Sigmoid colon (tissue), 6 donors: ENCODE measurements at regions not wholly inside any gene's neighbourhood (a gene's known extent, or its start where the extent isn't known, plus 50 kb on each side); places are given as distances from the start of the nearest gene placed in this dataset.
A peak's percentile ranks its signal among the peaks of the same experiment; 100 is the strongest.

ENCODE experiments used
- DNase-seq: peaks from one replicate; pipeline ENCODE4 v3.0.0-alpha.2; 2019
- H3K27ac ChIP-seq, 4 donors: fragments of 200-600 bp; sonication (generic); one replicate each; pipeline ENCODE4 v1.5.1; 2016 to 2019; ENCODE audit warnings: mild to moderate bottlenecking in 1 of 4
- H3K27me3 ChIP-seq, 3 donors: fragments of 200-600 bp; sonication (generic); one replicate each; pipeline ENCODE4 v1.5.1; 2019; ENCODE audit warnings: mild to moderate bottlenecking in 1 of 3
- H3K36me3 ChIP-seq, 4 donors: fragments of 200-600 bp; sonication (generic); one replicate each; pipeline ENCODE4 v1.5.1; 2016 to 2019
- H3K4me1 ChIP-seq, 4 donors: fragments of 200-600 bp; sonication (generic); one replicate each; pipeline ENCODE4 v1.5.1; 2017 to 2019
- H3K4me3 ChIP-seq, 4 donors: fragments of 200-600 bp; sonication (generic); one replicate each; pipeline ENCODE4 v1.5.1; 2017 to 2019; ENCODE audit warnings: mild to moderate bottlenecking in 2 of 4, moderate library complexity in 1 of 4
- H3K9me3 ChIP-seq, 4 donors: fragments of 200-600 bp in 3 of 4; sonication (generic) in 3 of 4; one replicate each; pipeline versions ENCODE4 v1.5.1 to v1.6.1; 2013 to 2019
- CTCF ChIP-seq, 4 experiments: fragments of 450-650 bp in 3 of 4; fragments of 200-600 bp in 1 of 4; IDR thresholded peaks; one replicate each; pipeline ENCODE4 v1.5.1; 2016 to 2019; ENCODE audit warnings: antibody characterized with exemption in 4 of 4, mild to moderate bottlenecking in 3 of 4, moderate library complexity in 2 of 4
- EP300 ChIP-seq, 4 donors: sonication (generic); formaldehyde crosslinking; IDR thresholded peaks; one replicate each; pipeline ENCODE4 v1.6.1; 2017; ENCODE audit warnings: antibody characterized with exemption in 4 of 4
- POLR2A ChIP-seq, 2 donors: fragments of 450-650 bp; IDR thresholded peaks; one replicate each; pipeline ENCODE4 v1.6.1; 2016; ENCODE audit warnings: antibody characterized with exemption in 2 of 2, mild to moderate bottlenecking in 2 of 2, moderate library complexity in 2 of 2
- POLR2AphosphoS5 ChIP-seq, 4 donors: sonication (generic); formaldehyde crosslinking; IDR thresholded peaks; one replicate each; pipeline ENCODE4 v1.6.1; 2017; ENCODE audit warnings: antibody characterized with exemption in 4 of 4
- WGBS, 2 donors: extraction: QIAGEN DNeasy Blood & Tissue Kit; methylation state at CpG; one replicate each; pipeline ENCODE4 v1.1.7; 2013; 5-methylcytosine and 5-hydroxymethylcytosine counted together
- intact Hi-C: fragments of 100-400 bp; cut with DNase I; formaldehyde crosslinking; loops from one replicate; pipeline ENCODE4 v1.15.1; 2023
- donor health status: healthy with polysubstance abuse.
- donor health status: healthy.

GRCh38 chr5:68441309-68442073 lies 225.9 kb downstream of the PIK3R1 start:
- intact Hi-C loops, result no loop called here
- Histone ChIP-seq H3K4me1 (peaks cover 0 to 44% (median 19%) of the 10 kb centered on the region in 4 donors), H3K9me3 (no peaks in the 10 kb centered on the region), H3K27ac (peak overlapping the region in 1 of 4 donors; percentile 29), H3K36me3 (no peaks in the 10 kb centered on the region), H3K27me3 (no peaks in the 10 kb centered on the region), H3K4me3 (no peak overlapping the region)
- no peak for DNase-seq
- no peak for TF ChIP-seq POLR2AphosphoS5 (IDR thresholded peaks at IDR 0.05)
- no peak for TF ChIP-seq CTCF (IDR thresholded peaks at IDR 0.05)
- TF ChIP-seq EP300 (IDR thresholded peaks at IDR 0.05), result no peak
- no peak for TF ChIP-seq POLR2A (IDR thresholded peaks at IDR 0.05)
- 77 to 87% methylated on average over 5 of the region's 5 CpGs for WGBS, 2 donors

DNA sequence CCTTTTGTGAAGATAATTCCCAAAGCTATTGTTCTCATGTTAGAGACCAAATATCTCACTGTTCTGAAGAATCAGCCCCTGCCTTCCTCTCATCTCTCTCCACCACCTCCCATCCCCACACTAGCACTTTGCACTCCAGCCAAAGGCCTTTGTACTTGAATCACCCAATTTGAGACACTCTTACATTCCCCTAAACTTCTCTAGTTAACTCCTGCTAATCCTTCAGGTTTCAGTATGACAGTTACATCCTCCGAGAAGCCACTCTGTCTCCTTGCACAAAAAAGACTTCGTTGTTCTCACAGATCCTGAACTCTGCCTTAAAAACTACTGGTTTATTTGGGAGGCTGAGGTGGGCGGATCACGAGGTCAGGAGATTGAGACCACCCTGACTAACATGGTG lies 227.5 kb downstream of the PIK3R1 start:
- DNase-seq, result no peak
- 88 to 93% methylated on average over 4 of the region's 4 CpGs for WGBS, 2 donors
- peaks cover 0 to 41% (median 19%) of the 10 kb centered on the region in 4 donors for H3K4me1 ChIP-seq

GRCh38 chr5:68444048-68444447 lies 228.5 kb downstream of the PIK3R1 start:
- no peak for DNase-seq
- H3K9me3 ChIP-seq, result no peaks in the 10 kb centered on the region
- H3K4me3 ChIP-seq, result no peak overlapping the region
- H3K27ac ChIP-seq, result peak overlapping the region in 2 of 4 donors; percentile 46 to 59
- peaks cover 0 to 41% (median 19%) of the 10 kb centered on the region in 4 donors for H3K4me1 ChIP-seq
- TF ChIP-seq POLR2AphosphoS5 (IDR thresholded peaks at IDR 0.05) (no peak), CTCF (IDR thresholded peaks at IDR 0.05) (no peak), EP300 (IDR thresholded peaks at IDR 0.05) (no peak), POLR2A (IDR thresholded peaks at IDR 0.05) (no peak)
- 56 to 73% methylated on average over 1 of the region's 1 CpG for WGBS, 2 donors
- intact Hi-C loops, result no loop called here
- H3K27me3 ChIP-seq, result no peaks in the 10 kb centered on the region
- H3K36me3 ChIP-seq, result no peaks in the 10 kb centered on the region

More for the DNA sequence above, 227.5 kb downstream of the PIK3R1 start:
- no peak overlapping the region for H3K4me3 ChIP-seq
- no peak overlapping the region for H3K27ac ChIP-seq
- H3K9me3 ChIP-seq, result no peaks in the 10 kb centered on the region
- TF ChIP-seq POLR2AphosphoS5 (IDR thresholded peaks at IDR 0.05) (no peak), EP300 (IDR thresholded peaks at IDR 0.05) (no peak), POLR2A (IDR thresholded peaks at IDR 0.05) (no peak), CTCF (IDR thresholded peaks at IDR 0.05) (no peak)
- H3K36me3 ChIP-seq, result no peaks in the 10 kb centered on the region
- H3K27me3 ChIP-seq, result no peaks in the 10 kb centered on the region
- intact Hi-C loops, result no loop called here

DNA sequence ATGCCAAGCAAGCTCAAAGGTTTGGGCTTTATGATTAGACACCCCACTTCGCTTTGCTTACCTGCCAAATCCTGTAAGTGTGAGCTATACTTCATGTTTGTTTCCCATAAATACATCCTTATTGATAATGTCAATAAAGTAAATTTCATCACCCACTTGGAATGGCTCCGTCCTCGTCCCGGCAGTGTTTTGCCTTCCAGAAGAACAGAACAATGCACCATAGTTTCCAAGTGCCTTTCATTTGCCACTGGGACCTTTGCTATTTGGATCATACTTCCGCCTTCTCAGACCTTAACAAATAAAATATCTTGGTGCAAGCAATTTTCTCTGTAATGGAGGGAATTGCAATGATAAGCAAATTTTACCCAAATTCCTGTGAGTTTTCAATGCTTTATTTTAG lies 229.3 kb downstream of the PIK3R1 start:
- Histone ChIP-seq H3K27me3 (no peaks in the 10 kb centered on the region), H3K4me3 (no peak overlapping the region), H3K36me3 (no peaks in the 10 kb centered on the region), H3K4me1 (peaks cover 0 to 41% (median 19%) of the 10 kb centered on the region in 4 donors), H3K9me3 (no peaks in the 10 kb centered on the region), H3K27ac (peak overlapping the region in 2 of 4 donors; percentile 46 to 59)
- TF ChIP-seq CTCF (IDR thresholded peaks at IDR 0.05) (no peak), POLR2AphosphoS5 (IDR thresholded peaks at IDR 0.05) (peak in 1 of 4 donors; percentile 11)
- no peak for DNase-seq
- 30 to 71% methylated on average over 5 of the region's 5 CpGs for WGBS, 2 donors
- intact Hi-C loops, result no loop called here
